ENCODE measurements at regions not wholly inside any gene's neighbourhood (a gene's known extent, or its start where the extent isn't known, plus 50 kb on each side); places are given as distances from the start of the nearest gene placed in this dataset.

DNA sequence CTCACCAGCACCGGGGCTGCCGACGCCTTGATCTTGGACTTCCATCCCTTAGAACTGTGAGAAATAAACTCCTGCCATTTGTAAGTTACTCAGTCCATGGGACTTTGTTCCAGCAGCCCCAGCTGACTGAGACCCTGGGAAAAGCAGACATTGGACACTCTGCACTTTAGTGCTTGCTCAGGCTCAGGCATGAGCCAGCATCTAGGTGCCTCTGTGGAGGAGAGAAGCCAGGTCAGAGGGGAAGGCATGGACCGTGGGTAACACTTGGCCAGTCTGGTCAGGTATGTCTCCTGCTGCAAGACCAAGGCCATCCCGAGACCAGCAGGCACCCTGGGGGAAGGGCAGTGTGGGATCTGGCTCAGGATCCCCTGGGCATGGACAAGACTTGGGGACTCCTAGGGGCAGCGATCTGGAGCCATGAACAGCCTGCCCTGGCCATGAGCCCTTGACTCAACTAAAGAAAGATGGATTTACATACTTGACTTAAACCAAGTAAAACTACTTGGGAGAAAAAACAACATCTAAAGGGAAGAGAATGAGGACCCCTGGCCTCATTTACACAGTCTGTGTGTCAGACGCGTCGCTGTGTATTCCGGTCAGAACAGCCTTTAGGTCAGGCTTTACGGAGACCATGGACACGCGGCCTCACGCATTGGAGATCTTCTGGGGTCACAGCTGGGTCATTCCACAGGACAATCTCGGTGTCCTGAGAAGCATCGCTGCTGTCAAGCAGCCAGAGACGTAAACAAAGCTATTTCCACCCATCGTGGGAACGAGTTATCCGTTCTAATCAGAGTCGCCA is 497.1 kb downstream of the BRD1 start:
- Histone ChIP-seq H3K27me3 (no peaks in the 10 kb centered on the region), H3K27ac (no peak overlapping the region), H3K36me3 (no peaks in the 10 kb centered on the region), H3K9me3 (no peaks in the 10 kb centered on the region), H3K4me1 (ENCODE audit: insufficient read depth) (no peaks in the 10 kb centered on the region), H3K4me3 (no peak overlapping the region)
- TF ChIP-seq POLR2A (IDR thresholded peaks at IDR 0.05), result no peak
- no peak for TF ChIP-seq EP300 (IDR thresholded peaks at IDR 0.05)
- TF ChIP-seq, protein P1, sequence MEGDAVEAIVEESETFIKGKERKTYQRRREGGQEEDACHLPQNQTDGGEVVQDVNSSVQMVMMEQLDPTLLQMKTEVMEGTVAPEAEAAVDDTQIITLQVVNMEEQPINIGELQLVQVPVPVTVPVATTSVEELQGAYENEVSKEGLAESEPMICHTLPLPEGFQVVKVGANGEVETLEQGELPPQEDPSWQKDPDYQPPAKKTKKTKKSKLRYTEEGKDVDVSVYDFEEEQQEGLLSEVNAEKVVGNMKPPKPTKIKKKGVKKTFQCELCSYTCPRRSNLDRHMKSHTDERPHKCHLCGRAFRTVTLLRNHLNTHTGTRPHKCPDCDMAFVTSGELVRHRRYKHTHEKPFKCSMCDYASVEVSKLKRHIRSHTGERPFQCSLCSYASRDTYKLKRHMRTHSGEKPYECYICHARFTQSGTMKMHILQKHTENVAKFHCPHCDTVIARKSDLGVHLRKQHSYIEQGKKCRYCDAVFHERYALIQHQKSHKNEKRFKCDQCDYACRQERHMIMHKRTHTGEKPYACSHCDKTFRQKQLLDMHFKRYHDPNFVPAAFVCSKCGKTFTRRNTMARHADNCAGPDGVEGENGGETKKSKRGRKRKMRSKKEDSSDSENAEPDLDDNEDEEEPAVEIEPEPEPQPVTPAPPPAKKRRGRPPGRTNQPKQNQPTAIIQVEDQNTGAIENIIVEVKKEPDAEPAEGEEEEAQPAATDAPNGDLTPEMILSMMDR (IDR thresholded peaks at IDR 0.05), result no peak
- DNase-seq, result no peak
- intact Hi-C loops (cut with DNase I), result no loop called here
- 74 to 86% (median 76%) methylated on average over 21 of the region's 21 CpGs for WGBS, 3 donors

DNA sequence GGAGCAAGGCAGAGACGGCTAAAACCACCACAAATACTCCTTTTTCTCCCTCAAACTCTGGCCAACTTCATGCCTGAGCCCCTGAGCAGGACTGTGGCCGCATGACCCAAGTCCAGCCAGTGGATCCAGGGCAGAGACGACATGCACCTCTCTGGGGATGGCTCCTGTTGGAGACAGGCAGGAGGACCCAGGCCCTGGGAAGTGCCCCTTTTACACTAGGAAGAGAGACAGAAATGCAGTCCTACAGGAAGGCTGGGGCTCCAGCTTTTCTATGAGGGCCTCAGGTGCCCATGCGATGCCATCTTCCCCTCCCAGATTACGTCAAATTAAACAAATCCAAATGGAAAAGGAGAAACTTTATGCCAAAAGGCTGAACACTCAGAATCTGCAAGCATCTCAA is 498.0 kb downstream of the BRD1 start:
- Histone ChIP-seq H3K27ac (no peak overlapping the region), H3K4me1 (ENCODE audit: insufficient read depth) (no peaks in the 10 kb centered on the region), H3K4me3 (no peak overlapping the region), H3K9me3 (no peaks in the 10 kb centered on the region), H3K27me3 (no peaks in the 10 kb centered on the region), H3K36me3 (no peaks in the 10 kb centered on the region)
- intact Hi-C loops (cut with DNase I), result no loop called here
- WGBS, 3 donors, result 69 to 90% (median 75%) methylated on average over 5 of the region's 5 CpGs
- TF ChIP-seq EP300 (IDR thresholded peaks at IDR 0.05) (no peak), POLR2A (IDR thresholded peaks at IDR 0.05) (no peak)
- TF ChIP-seq, protein P1 (IDR thresholded peaks at IDR 0.05), result no peak
- no peak for DNase-seq

DNA sequence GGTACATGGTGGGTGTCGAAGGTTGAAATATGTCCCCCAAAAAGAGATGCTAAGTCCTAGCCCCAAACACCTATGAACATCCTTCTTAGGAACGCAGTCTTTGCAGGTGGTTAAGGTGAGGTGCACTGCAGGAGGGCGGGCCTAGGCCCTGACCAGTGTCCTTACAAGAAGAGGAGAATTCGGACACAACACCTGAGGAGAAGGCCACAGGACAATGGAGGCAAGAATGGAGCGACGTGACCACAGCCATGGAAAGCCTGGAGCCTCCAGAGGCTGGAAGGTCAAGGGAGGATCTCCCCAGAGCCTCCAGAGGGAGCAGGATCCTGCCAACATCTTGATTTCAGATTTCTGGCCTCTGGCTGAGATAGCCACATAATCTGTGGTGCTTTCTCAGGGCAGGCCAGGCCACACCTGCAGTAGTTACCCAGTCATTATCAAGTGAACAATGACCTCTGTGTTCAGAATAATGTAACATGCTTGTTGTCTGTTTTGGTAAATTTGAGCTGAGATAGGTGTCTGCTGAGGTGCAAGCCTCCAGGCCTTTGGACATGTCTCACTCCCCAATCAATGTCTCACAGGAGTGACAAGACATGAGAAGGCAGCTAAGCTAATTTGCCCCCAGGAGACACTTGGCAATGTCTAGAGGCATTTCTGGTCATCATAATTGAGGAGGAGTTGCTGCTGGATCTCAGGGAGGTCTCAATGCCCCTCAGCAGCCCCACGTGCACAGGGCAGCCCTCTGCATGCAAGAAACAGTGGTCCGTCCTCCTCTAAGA is 498.9 kb downstream of the BRD1 start:
- Histone ChIP-seq H3K9me3 (no peaks in the 10 kb centered on the region), H3K27ac (no peak overlapping the region), H3K36me3 (no peaks in the 10 kb centered on the region), H3K4me1 (ENCODE audit: insufficient read depth) (no peaks in the 10 kb centered on the region), H3K4me3 (no peak overlapping the region), H3K27me3 (no peaks in the 10 kb centered on the region)
- no peak for DNase-seq
- WGBS, 3 donors, result 81 to 88% (median 84%) methylated on average over 8 of the region's 8 CpGs
- intact Hi-C loops (cut with DNase I), result no loop called here
- TF ChIP-seq EP300 (IDR thresholded peaks at IDR 0.05) (no peak), POLR2A (IDR thresholded peaks at IDR 0.05) (no peak)
- TF ChIP-seq, protein P1 (IDR thresholded peaks at IDR 0.05), result no peak

DNA sequence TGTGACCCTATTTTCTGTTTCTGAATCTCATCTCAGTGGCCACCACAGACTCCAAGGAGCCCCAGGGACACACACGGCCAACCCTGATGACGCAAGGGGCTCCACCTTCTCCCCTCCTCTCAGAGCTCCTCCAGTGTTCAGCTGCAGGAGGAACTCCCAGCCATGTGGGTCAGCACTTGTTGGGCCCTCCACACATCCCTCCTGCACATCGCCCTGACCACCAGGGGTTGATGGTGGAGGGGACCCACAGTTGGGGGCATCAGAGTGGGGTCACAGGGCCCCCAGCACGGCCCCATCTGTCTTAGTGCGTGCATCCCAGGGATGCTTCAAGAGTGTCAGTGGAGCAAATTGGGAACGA is 499.6 kb downstream of the BRD1 start:
- WGBS, 3 donors, result 70 to 78% (median 75%) methylated on average over 6 of the region's 6 CpGs
- TF ChIP-seq EP300 (IDR thresholded peaks at IDR 0.05), result no peak
- TF ChIP-seq POLR2A (IDR thresholded peaks at IDR 0.05), result no peak
- TF ChIP-seq, protein P1 (IDR thresholded peaks at IDR 0.05), result no peak
- intact Hi-C loops (cut with DNase I), result no loop called here
- Histone ChIP-seq H3K27ac (no peak overlapping the region), H3K4me3 (no peak overlapping the region), H3K4me1 (ENCODE audit: insufficient read depth) (no peaks in the 10 kb centered on the region), H3K27me3 (no peaks in the 10 kb centered on the region), H3K36me3 (no peaks in the 10 kb centered on the region), H3K9me3 (no peaks in the 10 kb centered on the region)
- DNase-seq, result no peak
